HG03025 (cell line): ENCODE measurements at regions not wholly inside any gene's neighbourhood (a gene's known extent, or its start where the extent isn't known, plus 50 kb on each side); places are given as distances from the start of the nearest gene placed in this dataset.
"Not testable (repeated sequence)": the region's sequence is repeated elsewhere in the genome, so short reads cannot be mapped to it uniquely, and the experiment has no call there.

Experiments used
- ATAC-seq: cut with Tn5 transposase; IDR thresholded peaks from one replicate; pipeline ENCODE4 v1.9.1; 2021; ENCODE audit warnings: mild to moderate bottlenecking, moderate library complexity; ENCODE audit not compliant: unreplicated experiment, low FRiP score

- no peak for ATAC-seq
These were observed 278.6 kb upstream of the GNPDA2 start for GRCh38 chr4:45004847-45005565.

GRCh38 chr4:45004326-45004725 lies 278.0 kb upstream of the GNPDA2 start:
- ATAC-seq = no peak

DNA sequence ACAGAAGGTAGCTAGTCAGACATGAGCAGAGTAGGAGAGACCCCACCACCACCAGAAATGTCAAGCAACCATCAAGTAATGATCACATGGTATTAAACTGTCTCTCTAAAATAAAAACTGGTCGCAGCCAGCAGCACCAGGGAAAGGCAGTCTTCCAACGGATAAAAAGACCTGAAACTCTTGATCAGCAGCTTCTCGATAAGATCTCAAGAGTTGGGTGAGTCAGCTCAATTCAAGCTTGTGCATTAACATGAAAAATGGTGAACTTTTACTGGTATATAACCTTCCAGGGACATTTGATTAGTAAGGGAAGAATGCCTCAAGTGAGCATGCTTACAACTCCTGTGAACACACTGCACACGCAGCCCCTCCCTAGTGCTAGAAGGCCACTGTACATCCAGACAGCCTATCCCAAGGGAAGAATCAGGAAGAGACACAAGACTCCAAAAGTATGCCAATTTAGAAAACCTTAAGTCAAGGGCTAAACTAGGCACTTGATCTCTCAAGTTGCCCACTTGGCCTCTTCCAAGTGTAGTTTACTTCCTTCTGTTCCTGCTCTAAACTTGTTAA lies 270.0 kb upstream of the GNPDA2 start:
- no peak for ATAC-seq

DNA sequence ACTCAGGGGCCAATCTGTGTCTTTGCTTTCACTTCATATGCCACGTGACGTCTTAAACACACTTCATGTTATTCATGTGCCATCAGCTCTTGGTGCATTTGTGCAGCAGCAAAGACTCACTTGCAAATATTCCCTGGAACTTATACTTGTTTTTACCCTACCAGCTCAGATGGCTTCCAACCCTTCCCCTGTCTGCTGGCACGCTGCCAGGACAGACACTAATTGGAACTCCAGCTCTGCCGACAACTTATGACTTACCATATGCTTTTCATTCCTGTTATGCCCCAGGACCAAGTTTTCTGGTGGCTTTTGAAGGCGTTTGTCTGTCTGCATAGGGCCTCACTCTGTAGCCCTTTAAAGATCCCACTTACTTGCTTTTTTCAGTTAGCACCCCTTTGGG lies 261.7 kb upstream of the GNPDA2 start:
- ATAC-seq = no peak

DNA sequence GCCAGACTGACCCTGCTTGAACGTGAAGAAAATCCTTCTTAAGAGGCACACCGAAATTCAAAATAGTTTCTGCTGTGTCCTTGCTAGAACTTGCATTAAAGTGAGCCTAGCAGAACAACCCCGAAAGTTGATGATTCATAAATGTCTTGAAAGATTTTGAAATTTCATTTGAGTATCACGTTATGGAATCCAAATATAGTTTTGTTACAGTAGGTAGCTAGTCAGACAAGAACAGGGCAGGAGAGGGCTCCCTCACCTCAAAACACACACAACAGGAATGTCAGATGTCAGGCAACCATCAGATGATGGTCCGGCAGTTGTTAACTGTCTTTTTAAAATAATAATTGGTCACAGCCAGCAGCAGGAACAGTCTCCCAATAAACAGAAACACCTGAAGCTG lies 259.6 kb upstream of the GNPDA2 start:
- no peak for ATAC-seq

DNA sequence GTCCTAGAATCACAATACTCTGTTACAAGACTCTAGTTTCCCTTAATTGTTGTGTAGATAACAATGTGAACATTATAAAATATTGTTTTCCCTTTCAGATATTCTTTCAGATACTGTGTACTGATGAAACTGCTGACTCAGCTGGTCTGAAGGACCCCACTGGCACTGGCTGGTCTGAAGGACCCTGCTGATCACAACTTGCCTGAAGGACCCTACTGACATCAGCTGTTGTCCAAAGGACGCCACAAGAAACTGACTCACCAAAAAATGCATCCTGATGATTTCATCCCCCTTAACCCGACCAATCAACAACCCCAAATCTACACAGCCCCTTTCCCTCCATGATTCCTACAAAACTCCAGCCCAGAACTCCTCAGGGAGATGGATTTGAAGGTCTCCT lies 258.8 kb upstream of the GNPDA2 start:
- no peak for ATAC-seq

DNA sequence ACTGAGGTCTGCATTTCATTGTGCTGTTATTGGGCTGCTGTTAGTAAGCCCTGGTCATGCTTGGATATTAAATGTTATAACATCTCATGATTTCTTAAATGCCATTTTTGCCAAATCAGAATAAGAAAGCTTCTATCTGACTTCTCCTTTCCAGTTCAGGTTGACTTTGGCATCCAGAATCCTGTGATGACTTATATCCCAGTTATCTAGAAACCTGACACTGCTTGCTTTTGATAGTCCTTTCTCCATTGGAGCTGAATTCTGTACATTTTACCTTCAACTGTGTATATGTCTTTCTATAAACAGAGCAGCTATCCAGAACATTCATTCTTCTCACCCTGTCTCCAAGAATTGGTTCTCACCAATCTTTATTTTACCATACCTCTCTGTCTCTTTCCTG lies 257.7 kb upstream of the GNPDA2 start:
- ATAC-seq = no peak

DNA sequence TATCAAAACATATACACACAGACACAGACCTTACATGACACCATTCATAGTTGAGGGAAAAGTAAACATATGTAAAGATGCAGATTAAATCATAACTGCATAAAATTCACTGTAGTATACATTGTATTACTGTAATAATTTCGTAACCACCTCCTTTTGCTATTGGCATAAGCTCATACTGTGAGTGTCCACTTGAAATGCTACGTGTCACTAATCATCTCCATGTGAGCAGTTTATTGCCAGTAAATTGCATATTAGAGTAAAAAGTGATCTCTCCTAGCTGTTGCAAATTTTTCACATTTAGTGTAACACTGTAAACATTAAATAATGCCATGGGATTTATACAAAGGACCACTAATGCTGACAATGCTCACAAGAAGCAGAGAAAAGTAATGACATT lies 256.7 kb upstream of the GNPDA2 start:
- ATAC-seq = no peak

GRCh38 chr4:44978020-44978419 lies 251.7 kb upstream of the GNPDA2 start:
- no peak for ATAC-seq

- no peak for ATAC-seq
These were observed 239.2 kb upstream of the GNPDA2 start for GRCh38 chr4:44965435-44966095.

DNA sequence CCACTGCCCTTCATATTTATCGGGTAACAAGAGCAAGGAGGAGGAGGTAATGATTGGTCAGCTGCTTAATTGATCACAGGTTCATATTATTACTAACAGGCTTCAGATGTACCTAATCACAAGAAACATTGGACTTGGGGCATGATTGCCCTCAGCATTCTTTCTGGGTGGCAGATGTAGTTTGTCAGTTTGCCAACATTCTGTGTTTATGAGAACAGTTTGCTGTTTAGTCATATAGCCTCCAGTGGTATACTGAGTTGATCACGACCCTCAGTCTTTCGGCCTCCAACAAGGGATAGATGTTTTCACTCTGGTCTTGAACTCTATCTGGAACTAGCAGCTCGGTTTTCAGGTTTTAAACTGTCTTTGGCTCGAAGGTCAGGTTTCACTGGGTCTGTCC lies 237.7 kb upstream of the GNPDA2 start:
- not testable (repeated sequence) for ATAC-seq

DNA sequence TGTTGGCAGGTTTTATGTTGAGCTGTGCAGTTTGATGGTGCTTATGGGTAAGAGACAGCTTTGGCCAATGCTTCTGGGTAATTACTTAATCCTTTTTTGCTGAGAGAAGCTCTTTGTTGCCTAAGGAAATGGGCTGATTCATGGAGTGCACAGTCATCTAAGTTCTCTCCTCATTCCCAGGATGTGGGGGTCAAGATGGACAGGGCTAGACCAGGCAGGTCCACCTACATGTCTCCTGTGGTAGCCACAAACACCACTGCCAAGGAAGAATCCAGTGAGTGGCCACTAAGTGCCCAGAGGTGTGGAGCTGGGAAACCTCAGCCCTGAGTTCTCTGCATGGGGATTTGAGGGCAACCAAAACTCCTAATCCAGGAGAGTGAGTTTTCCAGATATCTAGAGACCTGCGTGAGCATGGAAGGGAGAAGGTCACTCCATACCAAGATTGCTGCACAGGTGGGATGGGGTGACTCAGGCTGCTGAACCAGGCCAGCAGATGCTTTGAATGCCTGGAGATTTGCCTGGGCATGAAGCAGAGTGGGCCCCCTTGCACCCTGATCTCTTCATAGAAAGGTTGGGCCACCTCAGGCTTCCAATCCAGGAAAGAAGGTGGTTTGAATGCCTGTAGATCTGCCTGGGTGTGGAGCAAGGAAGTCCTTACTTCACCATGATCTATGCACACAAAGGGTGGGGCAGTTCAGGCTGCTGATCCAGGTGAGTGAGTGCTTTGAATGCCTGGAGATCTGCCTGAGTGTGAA lies 234.8 kb upstream of the GNPDA2 start:
- ATAC-seq = no peak

DNA sequence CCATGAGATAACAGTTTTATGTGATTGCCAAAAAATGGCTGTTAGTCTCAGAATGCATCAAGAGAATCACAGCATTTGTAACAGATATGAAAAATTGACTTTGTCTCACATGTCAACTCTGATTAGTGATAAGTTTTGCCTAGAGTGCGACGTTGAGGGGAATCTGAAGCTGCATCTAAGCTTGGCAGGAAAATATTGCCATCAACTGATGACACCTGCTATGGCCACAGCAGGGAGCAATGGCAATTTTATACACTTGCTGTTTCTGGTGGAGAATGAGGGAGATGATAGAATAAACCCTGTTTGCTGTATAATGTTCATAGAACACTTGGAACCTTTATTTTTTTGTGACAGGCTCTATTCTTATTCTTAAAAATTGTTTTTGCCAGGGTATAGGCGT lies 205.4 kb upstream of the GNPDA2 start:
- ATAC-seq = no peak

DNA sequence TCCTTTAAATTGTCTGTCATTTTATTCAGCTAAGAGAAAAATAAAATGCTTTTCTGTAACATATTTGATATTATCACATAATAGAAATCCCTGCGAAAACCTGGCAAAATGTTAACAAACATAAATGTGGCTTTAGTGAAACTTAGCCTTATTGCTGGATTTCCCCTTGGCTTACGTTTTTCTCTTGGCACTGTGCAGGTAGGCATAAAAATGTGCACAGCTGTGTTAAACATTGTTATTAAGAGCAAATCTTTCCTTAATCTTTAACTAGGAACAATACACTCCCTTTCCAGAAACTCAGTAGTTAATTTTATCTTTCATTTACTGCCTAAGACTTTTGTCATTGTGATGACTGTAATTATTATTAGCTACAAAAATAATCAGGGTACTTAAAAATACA lies 202.4 kb upstream of the GNPDA2 start:
- no peak for ATAC-seq

DNA sequence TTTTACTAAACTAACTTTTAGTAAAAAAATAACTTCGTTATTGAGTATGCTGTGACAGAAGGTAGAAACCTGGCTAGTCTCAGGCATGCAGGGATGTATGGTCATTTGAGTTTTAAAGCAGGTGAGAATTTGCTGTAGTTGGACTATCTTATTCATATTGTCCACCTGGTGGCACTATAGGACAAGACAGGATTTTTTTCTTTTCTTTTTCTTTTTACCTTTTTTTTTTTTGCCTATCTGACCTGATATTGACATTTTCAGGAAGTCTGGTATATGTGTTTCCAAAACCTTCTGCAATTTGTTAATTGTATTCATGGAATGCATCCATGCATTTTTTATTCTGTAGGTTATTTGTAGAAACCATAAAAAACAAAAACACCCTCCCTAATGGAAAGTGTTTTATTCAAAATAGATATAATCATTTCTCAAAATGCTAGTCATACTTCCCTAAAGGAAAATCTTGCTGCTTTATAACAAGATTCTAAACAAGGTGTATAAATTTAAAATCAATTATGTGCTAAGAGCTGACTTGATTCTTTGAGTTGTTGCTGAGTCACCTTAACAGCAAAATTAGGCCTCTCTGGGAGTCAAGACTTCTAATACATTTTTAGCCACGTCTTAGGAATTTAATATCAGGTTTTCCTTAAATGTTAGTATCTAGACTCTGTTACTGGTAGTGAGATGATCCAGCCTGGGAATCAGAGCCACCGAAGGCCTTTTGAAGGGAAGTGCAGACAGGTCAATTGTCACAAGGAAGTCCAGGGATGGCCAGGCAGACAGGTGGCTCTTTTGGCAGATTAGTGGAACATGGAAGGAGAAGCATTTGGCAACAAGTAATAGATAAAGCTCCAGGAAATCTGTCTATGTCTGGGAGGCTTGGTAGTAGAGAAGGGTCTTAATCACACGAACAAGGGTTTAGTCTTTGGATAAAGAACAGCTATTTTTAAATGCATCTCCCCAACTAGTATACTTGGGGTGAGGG lies 201.3 kb upstream of the GNPDA2 start:
- no peak for ATAC-seq

DNA sequence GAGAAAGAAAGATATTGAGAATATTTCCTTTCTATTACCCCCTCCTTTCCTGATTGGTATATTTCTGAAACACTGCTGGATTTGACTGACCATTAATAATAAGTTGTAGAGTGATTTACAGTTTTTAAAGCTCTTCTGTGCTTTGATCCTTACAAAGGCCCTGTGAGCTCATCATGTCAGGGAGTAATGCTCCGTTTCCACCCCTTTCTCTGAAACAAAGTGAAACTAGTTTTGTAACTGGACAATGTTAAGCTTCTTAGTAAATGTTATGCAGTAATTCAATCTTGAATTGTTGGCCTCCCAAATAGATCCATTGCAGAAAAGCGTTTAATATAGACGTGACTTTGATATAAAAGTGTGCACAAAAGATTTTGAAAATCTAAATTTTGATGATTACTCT lies 190.1 kb upstream of the GNPDA2 start:
- ATAC-seq = no peak

DNA sequence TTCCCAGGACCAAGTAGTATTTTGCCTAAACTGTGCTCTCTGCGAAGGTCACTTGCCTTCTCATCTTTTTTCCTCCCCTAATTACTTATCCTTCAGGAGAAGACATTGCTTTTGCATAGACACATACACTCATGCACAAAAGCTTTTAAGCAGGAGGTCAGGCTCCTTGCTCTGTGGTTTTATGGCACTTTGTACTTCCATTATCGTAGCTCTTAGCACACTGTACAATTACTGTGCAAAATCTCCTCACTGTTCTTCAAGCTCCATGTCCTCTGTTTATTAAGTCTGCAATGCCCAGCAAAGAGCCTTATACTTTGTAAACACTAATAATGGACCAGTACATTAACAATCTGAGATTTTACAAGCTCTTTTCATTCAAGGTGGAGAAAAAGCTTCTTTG lies 188.4 kb upstream of the GNPDA2 start:
- ATAC-seq = no peak

GRCh38 chr4:44914223-44914622 lies 187.9 kb upstream of the GNPDA2 start:
- ATAC-seq = no peak

DNA sequence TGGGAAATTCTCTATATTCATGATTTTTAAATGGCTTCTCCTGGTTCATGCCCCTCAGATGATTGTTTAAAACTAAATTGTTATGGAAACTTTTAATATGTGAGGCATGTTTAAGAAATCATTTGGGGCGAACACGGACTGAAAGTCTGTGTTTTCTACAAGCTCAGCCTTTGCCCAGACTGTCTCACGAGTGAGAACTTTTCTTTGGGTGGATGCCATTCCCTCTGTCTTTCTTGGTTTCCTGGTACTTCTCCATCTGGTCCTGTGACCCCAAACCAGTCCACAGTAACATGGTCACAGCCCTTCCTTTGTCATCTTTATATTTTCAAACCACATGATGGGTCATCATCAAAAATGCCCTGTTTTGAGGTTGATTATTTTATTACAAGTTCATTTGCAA lies 186.6 kb upstream of the GNPDA2 start:
- ATAC-seq = no peak

DNA sequence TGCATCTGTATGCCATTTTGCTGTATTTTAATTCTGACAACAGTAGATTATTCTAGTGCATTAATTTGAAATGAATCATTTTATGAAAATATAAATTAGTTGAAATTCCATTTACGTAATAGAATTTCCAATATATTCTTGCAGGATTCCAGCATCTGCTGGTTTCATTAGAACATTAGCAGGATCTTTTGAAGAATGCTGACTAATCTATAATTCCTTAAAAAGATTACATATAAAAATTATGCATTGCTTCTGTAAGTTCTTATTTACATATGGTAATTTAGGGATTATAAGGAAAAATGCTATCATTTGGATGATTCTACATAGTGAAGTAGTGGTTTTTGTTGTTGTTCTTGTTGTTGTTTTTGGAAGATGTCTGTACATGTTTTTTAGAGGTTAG lies 182.2 kb upstream of the GNPDA2 start:
- ATAC-seq = no peak
